ENCODE measurements at regions not wholly inside any gene's neighbourhood (a gene's known extent, or its start where the extent isn't known, plus 50 kb on each side); places are given as distances from the start of the nearest gene placed in this dataset.
"Not testable (repeated sequence)": the region's sequence is repeated elsewhere in the genome, so short reads cannot be mapped to it uniquely, and the experiment has no call there.

GRCh38 chr2:78260861-78261260 is 738.7 kb upstream of the LRRTM4 start:
- intact Hi-C loops (cut with DNase I), result no loop called here
- H3K4me3 ChIP-seq, result no peak overlapping the region
- no peak for TF ChIP-seq CTCF (IDR thresholded peaks at IDR 0.05)

DNA sequence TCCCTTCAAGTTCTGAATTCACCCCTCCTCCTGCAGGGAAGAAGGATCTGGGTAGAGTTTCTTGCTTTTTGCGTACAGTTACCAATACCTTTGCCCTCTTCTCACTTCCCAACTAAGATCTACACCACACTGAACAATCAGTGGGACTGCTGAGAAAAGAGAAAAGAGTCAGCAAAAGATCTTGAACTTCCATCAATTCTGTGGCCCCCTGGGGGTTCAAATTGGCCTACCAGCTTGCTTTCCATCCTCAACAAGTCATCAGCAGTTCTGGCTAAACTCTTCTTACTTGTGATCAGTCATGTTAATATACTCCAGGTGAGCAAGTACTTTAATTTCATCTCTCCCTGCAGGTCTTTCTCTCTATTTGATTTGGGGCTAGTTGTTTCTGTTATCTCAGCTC is 739.3 kb upstream of the LRRTM4 start:
- no peaks in the 10 kb centered on the region for H3K4me1 ChIP-seq
- H3K36me3 ChIP-seq, result no peaks in the 10 kb centered on the region
- no peak for TF ChIP-seq CTCF (IDR thresholded peaks at IDR 0.05)
- H3K27ac ChIP-seq, result no peak overlapping the region
- no peaks in the 10 kb centered on the region for H3K27me3 ChIP-seq
- no peak overlapping the region for H3K4me3 ChIP-seq
- no peak for DNase-seq (ENCODE audit: low spot score in 2 of 2)
- H3K9me3 ChIP-seq, result no peaks in the 10 kb centered on the region
- intact Hi-C loops (cut with DNase I), result no loop called here

More at GRCh38 chr2:78260861-78261260, 738.7 kb upstream of the LRRTM4 start:
- DNase-seq (ENCODE audit: low spot score in 2 of 2), result no peak
- Histone ChIP-seq H3K27ac (no peak overlapping the region), H3K36me3 (no peaks in the 10 kb centered on the region), H3K4me1 (no peaks in the 10 kb centered on the region), H3K9me3 (no peaks in the 10 kb centered on the region), H3K27me3 (no peaks in the 10 kb centered on the region)

DNA sequence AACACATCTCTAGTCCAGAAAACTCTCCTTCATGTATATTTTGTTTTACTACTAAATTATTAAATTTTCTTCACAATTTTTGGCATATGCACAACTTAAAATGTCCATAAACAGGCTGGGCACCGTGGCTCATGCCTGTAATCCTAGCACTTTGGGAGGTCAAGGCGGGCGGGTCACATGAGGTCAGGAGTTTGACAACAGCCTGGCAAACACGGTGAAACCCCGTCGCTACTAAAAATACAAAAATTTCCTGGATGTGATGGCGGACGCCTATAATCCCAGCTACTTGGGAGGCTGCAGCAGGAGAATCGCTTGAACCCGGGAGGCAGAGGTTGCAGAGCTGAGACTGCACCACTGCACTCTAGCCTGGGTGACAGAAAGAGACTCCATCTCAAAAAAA is 739.9 kb upstream of the LRRTM4 start:
- DNase-seq (ENCODE audit: low spot score in 2 of 2); H3K27ac ChIP-seq; H3K27me3 ChIP-seq; H3K36me3 ChIP-seq; intact Hi-C loops (cut with DNase I); H3K4me1 ChIP-seq; H3K4me3 ChIP-seq; H3K9me3 ChIP-seq: not testable (repeated sequence)

- DNase-seq (ENCODE audit: low spot score in 2 of 2), result no peak
- Histone ChIP-seq H3K4me3 (no peak overlapping the region), H3K4me1 (no peaks in the 10 kb centered on the region), H3K27ac (no peak overlapping the region), H3K9me3 (no peaks in the 10 kb centered on the region), H3K27me3 (no peaks in the 10 kb centered on the region), H3K36me3 (no peaks in the 10 kb centered on the region)
- no peak for TF ChIP-seq CTCF (IDR thresholded peaks at IDR 0.05)
- intact Hi-C loops (cut with DNase I), result no loop called here
Measured at GRCh38 chr2:78262713-78263375, 740.7 kb upstream of the LRRTM4 start.

- Histone ChIP-seq H3K36me3 (no peaks in the 10 kb centered on the region), H3K27ac (no peak overlapping the region), H3K4me3 (no peak overlapping the region), H3K9me3 (no peaks in the 10 kb centered on the region), H3K4me1 (no peaks in the 10 kb centered on the region), H3K27me3 (no peaks in the 10 kb centered on the region)
- no peak for TF ChIP-seq CTCF (IDR thresholded peaks at IDR 0.05)
- intact Hi-C loops (cut with DNase I), result no loop called here
- no peak for DNase-seq (ENCODE audit: low spot score in 2 of 2)
Measured at GRCh38 chr2:78263571-78263970, 741.4 kb upstream of the LRRTM4 start.

- no peaks in the 10 kb centered on the region for H3K9me3 ChIP-seq
- intact Hi-C loops (cut with DNase I), result no loop called here
- no peak for TF ChIP-seq CTCF (IDR thresholded peaks at IDR 0.05)
- no peaks in the 10 kb centered on the region for H3K27me3 ChIP-seq
- no peaks in the 10 kb centered on the region for H3K36me3 ChIP-seq
- no peaks in the 10 kb centered on the region for H3K4me1 ChIP-seq
- no peak for DNase-seq (ENCODE audit: low spot score in 2 of 2)
- H3K27ac ChIP-seq, result no peak overlapping the region
- no peak overlapping the region for H3K4me3 ChIP-seq
Measured at GRCh38 chr2:78264130-78264529, 742.0 kb upstream of the LRRTM4 start.
